ENCODE measurements at regions not wholly inside any gene's neighbourhood (a gene's known extent, or its start where the extent isn't known, plus 50 kb on each side); places are given as distances from the start of the nearest gene placed in this dataset.

DNA sequence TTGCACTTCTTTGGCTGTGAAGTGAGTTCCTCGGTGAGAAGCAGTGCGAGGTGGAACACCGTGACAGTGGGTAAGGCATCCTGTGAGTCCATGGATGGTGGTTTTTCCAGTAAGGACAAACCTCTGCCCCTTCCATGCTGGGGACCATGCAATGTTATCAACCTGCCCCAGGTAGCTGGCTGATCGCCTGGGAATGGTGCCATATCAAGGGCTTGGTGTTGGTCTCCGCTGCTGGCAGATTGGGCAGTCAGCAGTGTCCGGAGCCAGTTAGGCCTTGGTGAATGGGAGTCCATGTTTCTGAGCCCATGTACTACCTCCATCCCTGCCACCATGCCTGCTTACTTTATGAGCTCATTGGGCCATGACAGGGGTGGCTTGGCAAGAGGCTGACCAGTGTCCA, 114.7 kb upstream of the C14orf180 start:
- no peak overlapping the region for H3K27ac ChIP-seq (ENCODE audit: low read depth, low read length)
- H3K27me3 ChIP-seq (ENCODE audit: control insufficient read depth in 1 of 2, insufficient read depth in 2 of 2, low read length in 2 of 2), result peaks cover 24 to 26% of the 10 kb centered on the region in 2 donors
- H3K36me3 ChIP-seq (ENCODE audit: control insufficient read depth in 1 of 2, insufficient read depth in 2 of 2, low read length in 2 of 2), result no peaks in the 10 kb centered on the region
- H3K4me3 ChIP-seq (ENCODE audit: low read depth in 1 of 2, low read length in 2 of 2), result no peak overlapping the region
- no peaks in the 10 kb centered on the region for H3K4me1 ChIP-seq (ENCODE audit: control insufficient read depth in 1 of 2, insufficient read depth in 2 of 2, low read length in 2 of 2)
- no peak overlapping the region for H3K9ac ChIP-seq (ENCODE audit: low read depth in 1 of 2, low read length in 2 of 2)
- H3K9me3 ChIP-seq (ENCODE audit: control insufficient read depth in 1 of 2, low read length in 2 of 2), result no peaks in the 10 kb centered on the region

DNA sequence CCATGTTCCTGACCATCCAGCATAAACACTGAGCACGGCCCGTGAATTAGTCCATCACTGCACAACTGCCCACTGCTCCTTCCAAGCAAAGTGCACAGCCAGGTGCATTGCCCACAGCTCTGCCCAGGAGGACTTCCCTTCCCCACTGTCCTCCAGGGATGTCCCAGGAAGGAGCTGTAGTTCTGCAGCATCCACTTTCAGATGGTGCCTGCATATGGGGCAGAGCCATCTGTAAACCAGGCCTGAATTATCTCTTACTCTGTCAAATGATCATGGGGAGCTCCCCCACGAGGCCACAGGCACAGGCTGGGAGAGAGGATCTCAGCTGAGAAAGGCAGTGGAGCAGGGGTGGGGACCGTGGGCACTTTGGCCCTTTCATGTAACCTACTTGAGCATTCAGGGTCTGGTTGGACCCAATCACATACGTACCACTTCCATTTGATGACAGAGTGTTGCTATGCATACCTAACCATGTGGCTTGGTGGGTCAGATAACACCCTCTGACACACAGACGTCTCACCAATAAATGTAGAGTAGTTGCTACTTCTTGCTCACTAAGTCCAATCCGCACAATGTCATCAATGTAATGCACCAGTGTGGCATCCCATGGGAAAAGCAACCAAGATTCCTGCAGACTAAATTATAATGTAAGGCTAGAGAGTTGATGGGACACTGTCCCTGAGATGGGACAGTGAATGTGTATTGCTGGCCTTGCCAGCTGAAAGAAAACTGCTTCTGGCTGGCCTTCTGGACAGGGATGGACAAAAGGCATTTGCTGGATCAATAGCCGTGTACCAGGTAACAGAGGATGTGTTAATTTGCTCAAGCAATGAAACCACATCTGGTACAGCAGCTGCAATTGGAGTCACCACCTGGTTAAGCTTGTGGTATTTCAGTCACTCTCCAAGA, 113.8 kb upstream of the C14orf180 start:
- no peak overlapping the region for H3K27ac ChIP-seq (ENCODE audit: low read depth, low read length)
- peaks cover 18 to 24% of the 10 kb centered on the region in 2 donors for H3K27me3 ChIP-seq (ENCODE audit: control insufficient read depth in 1 of 2, insufficient read depth in 2 of 2, low read length in 2 of 2)
- no peaks in the 10 kb centered on the region for H3K9me3 ChIP-seq (ENCODE audit: control insufficient read depth in 1 of 2, low read length in 2 of 2)
- no peak overlapping the region for H3K9ac ChIP-seq (ENCODE audit: low read depth in 1 of 2, low read length in 2 of 2)
- H3K36me3 ChIP-seq (ENCODE audit: control insufficient read depth in 1 of 2, insufficient read depth in 2 of 2, low read length in 2 of 2), result no peaks in the 10 kb centered on the region
- no peak overlapping the region for H3K4me3 ChIP-seq (ENCODE audit: low read depth in 1 of 2, low read length in 2 of 2)
- H3K4me1 ChIP-seq (ENCODE audit: control insufficient read depth in 1 of 2, insufficient read depth in 2 of 2, low read length in 2 of 2), result no peaks in the 10 kb centered on the region

DNA sequence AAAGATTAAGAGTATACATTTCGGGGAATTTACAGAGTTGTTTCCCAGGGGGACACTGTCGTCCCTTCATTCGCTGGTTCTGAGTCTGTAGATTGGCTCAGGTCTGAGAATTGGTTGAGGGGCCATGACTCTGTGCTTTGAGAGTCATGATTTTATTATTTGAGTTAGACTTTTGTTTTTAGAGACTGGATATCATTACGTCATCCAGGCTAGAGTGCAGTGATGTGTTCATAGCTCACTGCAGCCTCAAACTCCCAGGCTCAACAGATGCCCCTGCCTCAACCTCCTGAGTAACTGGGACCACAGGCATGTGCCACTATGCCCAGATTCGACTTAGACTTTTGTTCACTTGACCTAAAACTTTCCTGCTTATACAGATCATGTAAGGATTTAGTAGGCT, 112.3 kb upstream of the C14orf180 start:
- H3K36me3 ChIP-seq (ENCODE audit: control insufficient read depth in 1 of 2, insufficient read depth in 2 of 2, low read length in 2 of 2), result no peaks in the 10 kb centered on the region
- no peak overlapping the region for H3K4me3 ChIP-seq (ENCODE audit: low read depth in 1 of 2, low read length in 2 of 2)
- no peak overlapping the region for H3K27ac ChIP-seq (ENCODE audit: low read depth, low read length)
- H3K4me1 ChIP-seq (ENCODE audit: control insufficient read depth in 1 of 2, insufficient read depth in 2 of 2, low read length in 2 of 2), result no peaks in the 10 kb centered on the region
- no peaks in the 10 kb centered on the region for H3K9me3 ChIP-seq (ENCODE audit: control insufficient read depth in 1 of 2, low read length in 2 of 2)
- peaks cover 10 to 11% of the 10 kb centered on the region in 2 donors for H3K27me3 ChIP-seq (ENCODE audit: control insufficient read depth in 1 of 2, insufficient read depth in 2 of 2, low read length in 2 of 2)
- no peak overlapping the region for H3K9ac ChIP-seq (ENCODE audit: low read depth in 1 of 2, low read length in 2 of 2)

DNA sequence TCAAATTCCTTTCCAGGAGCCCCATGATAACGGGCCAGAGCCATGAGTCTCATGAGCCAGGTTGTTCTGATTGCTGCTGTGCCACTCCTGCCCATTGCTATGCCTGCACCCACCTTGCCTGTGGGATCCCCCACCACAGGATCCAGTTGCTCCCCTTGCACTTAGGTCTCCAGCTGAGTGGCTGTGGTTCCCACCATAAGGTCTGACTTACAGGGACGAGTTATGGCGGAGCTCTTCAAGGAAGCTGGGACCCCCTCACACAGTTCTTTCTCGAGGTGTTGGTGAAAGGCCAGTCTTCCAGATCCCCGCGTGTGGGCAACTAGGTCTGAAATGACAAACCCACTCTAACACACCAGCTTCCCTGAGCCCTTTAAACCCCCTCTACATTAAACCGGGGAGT, 111.9 kb upstream of the C14orf180 start:
- Histone ChIP-seq H3K36me3 (ENCODE audit: control insufficient read depth in 1 of 2, insufficient read depth in 2 of 2, low read length in 2 of 2) (no peaks in the 10 kb centered on the region), H3K9ac (ENCODE audit: low read depth in 1 of 2, low read length in 2 of 2) (no peak overlapping the region)

DNA sequence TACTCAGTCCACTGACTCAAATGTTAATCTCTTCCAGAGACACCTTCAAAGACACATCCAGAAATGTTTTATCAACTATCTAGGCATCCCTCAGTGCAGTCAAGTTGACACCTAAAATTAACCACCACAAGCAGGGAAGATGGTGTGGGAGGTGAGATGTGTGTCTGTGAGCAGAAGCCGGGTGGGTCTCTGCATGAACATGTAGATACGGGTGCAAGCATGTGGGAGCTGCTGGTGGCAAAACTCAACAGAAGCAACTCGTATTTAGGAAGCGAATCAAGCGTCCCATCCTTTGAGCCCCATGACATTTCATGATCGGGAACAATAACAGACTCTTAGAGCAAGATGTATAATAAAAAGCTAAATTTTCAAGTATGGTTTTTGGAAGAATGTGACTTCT, 110.0 kb upstream of the C14orf180 start:
- Histone ChIP-seq H3K4me3 (ENCODE audit: low read depth in 1 of 2, low read length in 2 of 2) (no peak overlapping the region), H3K4me1 (ENCODE audit: control insufficient read depth in 1 of 2, insufficient read depth in 2 of 2, low read length in 2 of 2) (no peaks in the 10 kb centered on the region), H3K27me3 (ENCODE audit: control insufficient read depth in 1 of 2, insufficient read depth in 2 of 2, low read length in 2 of 2) (peaks cover 0 to 3% of the 10 kb centered on the region in 2 donors), H3K36me3 (ENCODE audit: control insufficient read depth in 1 of 2, insufficient read depth in 2 of 2, low read length in 2 of 2) (no peaks in the 10 kb centered on the region), H3K9me3 (ENCODE audit: control insufficient read depth in 1 of 2, low read length in 2 of 2) (no peaks in the 10 kb centered on the region), H3K9ac (ENCODE audit: low read depth in 1 of 2, low read length in 2 of 2) (no peak overlapping the region), H3K27ac (ENCODE audit: low read depth, low read length) (no peak overlapping the region)

More for the DNA sequence above, 111.9 kb upstream of the C14orf180 start:
- Histone ChIP-seq H3K27ac (ENCODE audit: low read depth, low read length) (no peak overlapping the region), H3K4me1 (ENCODE audit: control insufficient read depth in 1 of 2, insufficient read depth in 2 of 2, low read length in 2 of 2) (no peaks in the 10 kb centered on the region), H3K4me3 (ENCODE audit: low read depth in 1 of 2, low read length in 2 of 2) (no peak overlapping the region), H3K9me3 (ENCODE audit: control insufficient read depth in 1 of 2, low read length in 2 of 2) (no peaks in the 10 kb centered on the region), H3K27me3 (ENCODE audit: control insufficient read depth in 1 of 2, insufficient read depth in 2 of 2, low read length in 2 of 2) (peaks cover 8 to 10% of the 10 kb centered on the region in 2 donors)

DNA sequence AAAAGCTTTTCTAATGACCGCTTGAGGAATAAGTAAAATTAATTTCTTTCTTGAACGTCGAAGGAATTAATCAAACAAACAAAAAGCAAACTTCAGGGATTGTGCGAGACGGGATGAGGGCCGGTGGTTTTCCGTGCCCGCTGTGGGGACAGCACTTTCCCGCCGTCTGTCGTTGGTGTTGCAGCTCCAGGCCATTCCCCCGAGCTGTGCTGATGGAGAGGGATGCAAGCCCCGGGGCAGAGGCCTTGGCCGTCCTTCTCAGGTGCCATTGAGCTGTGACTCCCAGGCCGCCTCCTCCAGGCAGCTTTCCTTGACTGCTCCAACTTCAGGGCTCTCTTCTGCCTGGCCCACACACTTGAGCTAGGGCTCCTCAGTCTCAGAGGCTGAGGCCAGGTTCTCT, 109.0 kb upstream of the C14orf180 start:
- no peaks in the 10 kb centered on the region for H3K36me3 ChIP-seq (ENCODE audit: control insufficient read depth in 1 of 2, insufficient read depth in 2 of 2, low read length in 2 of 2)
- H3K4me1 ChIP-seq (ENCODE audit: control insufficient read depth in 1 of 2, insufficient read depth in 2 of 2, low read length in 2 of 2), result no peaks in the 10 kb centered on the region
- H3K27ac ChIP-seq (ENCODE audit: low read depth, low read length), result no peak overlapping the region
- no peaks in the 10 kb centered on the region for H3K9me3 ChIP-seq (ENCODE audit: control insufficient read depth in 1 of 2, low read length in 2 of 2)
- H3K9ac ChIP-seq (ENCODE audit: low read depth in 1 of 2, low read length in 2 of 2), result no peak overlapping the region
- no peaks in the 10 kb centered on the region for H3K27me3 ChIP-seq (ENCODE audit: control insufficient read depth in 1 of 2, insufficient read depth in 2 of 2, low read length in 2 of 2)
- no peak overlapping the region for H3K4me3 ChIP-seq (ENCODE audit: low read depth in 1 of 2, low read length in 2 of 2)

DNA sequence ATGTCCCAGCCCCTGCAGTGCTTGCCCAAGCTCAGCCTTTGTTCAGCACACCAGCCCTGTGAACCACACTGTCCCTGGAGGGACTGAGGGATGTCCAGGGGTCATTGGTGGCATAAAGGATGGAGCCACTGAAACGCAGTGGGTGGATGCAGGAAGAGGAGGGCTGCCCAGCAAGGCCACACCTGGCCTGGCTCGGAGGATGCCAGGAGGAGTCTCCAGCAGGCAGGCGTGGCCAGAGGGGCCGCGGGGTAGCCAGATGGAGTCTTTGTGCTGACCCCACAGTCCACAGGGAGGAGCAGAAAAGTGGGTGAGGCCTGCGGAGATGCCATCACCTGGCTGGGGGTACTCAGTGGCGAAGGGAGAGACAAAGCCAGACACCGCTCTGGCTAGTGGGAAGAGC, 108.5 kb upstream of the C14orf180 start:
- no peak overlapping the region for H3K9ac ChIP-seq (ENCODE audit: low read depth in 1 of 2, low read length in 2 of 2)
- H3K4me3 ChIP-seq (ENCODE audit: low read depth in 1 of 2, low read length in 2 of 2), result no peak overlapping the region
- no peaks in the 10 kb centered on the region for H3K27me3 ChIP-seq (ENCODE audit: control insufficient read depth in 1 of 2, insufficient read depth in 2 of 2, low read length in 2 of 2)
- no peaks in the 10 kb centered on the region for H3K9me3 ChIP-seq (ENCODE audit: control insufficient read depth in 1 of 2, low read length in 2 of 2)
- no peaks in the 10 kb centered on the region for H3K36me3 ChIP-seq (ENCODE audit: control insufficient read depth in 1 of 2, insufficient read depth in 2 of 2, low read length in 2 of 2)
- no peaks in the 10 kb centered on the region for H3K4me1 ChIP-seq (ENCODE audit: control insufficient read depth in 1 of 2, insufficient read depth in 2 of 2, low read length in 2 of 2)
- no peak overlapping the region for H3K27ac ChIP-seq (ENCODE audit: low read depth, low read length)

DNA sequence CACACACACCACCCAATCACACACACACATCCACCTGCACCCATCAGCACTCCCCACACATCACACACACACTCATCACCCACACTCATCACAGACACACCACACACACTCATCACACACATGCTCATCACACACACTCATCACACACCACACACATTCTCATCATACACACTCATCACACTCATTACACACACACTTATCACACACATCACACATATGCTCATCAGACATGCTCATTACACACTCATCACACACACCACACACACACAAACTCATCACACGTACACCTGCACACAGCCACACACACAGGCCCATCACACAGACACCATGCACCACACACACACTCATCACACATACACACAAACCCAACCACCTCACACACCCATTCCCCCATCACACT, 107.5 kb upstream of the C14orf180 start:
- H3K27me3 ChIP-seq (ENCODE audit: control insufficient read depth in 1 of 2, insufficient read depth in 2 of 2, low read length in 2 of 2), result no peaks in the 10 kb centered on the region
- no peak overlapping the region for H3K9ac ChIP-seq (ENCODE audit: low read depth in 1 of 2, low read length in 2 of 2)

DNA sequence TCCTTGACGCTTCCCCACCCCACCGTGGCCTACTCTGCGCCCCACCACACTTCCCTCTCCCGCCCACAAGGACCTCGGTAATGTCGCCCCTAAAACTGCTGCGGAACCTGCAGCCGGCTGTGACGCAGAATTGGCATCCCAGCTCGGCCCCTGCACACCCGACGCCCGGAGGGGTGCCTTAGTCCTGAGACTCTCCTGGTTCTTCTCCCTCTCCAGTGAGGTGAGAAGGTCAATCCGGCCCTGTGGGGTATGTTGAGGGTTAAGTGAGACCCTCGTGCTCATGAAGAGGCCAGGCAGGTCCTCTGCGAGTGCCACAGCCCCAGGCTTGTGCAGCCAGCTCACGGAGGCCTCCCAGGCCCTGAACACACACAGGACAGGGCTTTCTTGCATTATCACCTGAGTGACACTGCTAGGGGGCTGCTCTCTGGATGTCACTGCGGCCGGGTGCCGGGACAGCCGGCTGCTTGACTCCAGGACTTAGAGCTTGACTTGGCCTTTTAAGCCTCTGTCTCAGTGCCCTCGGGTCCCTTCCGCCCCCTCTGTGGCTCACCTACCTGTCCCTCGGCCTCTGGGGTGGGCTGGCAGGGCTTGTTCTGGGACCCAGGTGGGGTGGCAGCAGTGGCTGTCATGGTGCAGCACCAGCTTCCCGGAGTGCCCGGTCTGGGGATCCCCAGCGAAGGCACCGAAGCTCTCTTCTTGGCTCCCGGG, 106.9 kb upstream of the C14orf180 start:
- H3K4me3 ChIP-seq (ENCODE audit: low read depth in 1 of 2, low read length in 2 of 2), result no peak overlapping the region

More for the DNA sequence above, 107.5 kb upstream of the C14orf180 start:
- Histone ChIP-seq H3K27ac (ENCODE audit: low read depth, low read length) (no peak overlapping the region), H3K4me3 (ENCODE audit: low read depth in 1 of 2, low read length in 2 of 2) (no peak overlapping the region), H3K9me3 (ENCODE audit: control insufficient read depth in 1 of 2, low read length in 2 of 2) (no peaks in the 10 kb centered on the region), H3K36me3 (ENCODE audit: control insufficient read depth in 1 of 2, insufficient read depth in 2 of 2, low read length in 2 of 2) (no peaks in the 10 kb centered on the region), H3K4me1 (ENCODE audit: control insufficient read depth in 1 of 2, insufficient read depth in 2 of 2, low read length in 2 of 2) (no peaks in the 10 kb centered on the region)

DNA sequence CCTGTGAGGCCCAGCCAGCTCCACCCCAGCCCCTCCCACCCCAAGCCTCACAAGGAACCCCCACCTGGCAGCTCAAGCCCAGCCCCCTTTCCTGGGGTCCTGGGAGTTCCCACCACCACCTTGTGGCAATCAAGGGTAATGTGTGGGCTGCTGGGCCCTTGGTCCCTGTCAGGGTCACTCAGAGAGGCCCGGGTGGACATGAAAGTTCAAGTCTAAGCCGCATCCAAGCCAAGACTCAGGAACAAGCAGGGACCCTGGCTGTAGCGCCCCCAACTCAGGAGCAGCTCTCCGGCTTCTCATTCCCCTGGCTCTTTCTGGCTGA, 106.4 kb upstream of the C14orf180 start:
- no peaks in the 10 kb centered on the region for H3K27me3 ChIP-seq (ENCODE audit: control insufficient read depth in 1 of 2, insufficient read depth in 2 of 2, low read length in 2 of 2)
- no peaks in the 10 kb centered on the region for H3K9me3 ChIP-seq (ENCODE audit: control insufficient read depth in 1 of 2, low read length in 2 of 2)
- H3K36me3 ChIP-seq (ENCODE audit: control insufficient read depth in 1 of 2, insufficient read depth in 2 of 2, low read length in 2 of 2), result no peaks in the 10 kb centered on the region
- H3K27ac ChIP-seq (ENCODE audit: low read depth, low read length), result no peak overlapping the region
- H3K9ac ChIP-seq (ENCODE audit: low read depth in 1 of 2, low read length in 2 of 2), result no peak overlapping the region
- H3K4me3 ChIP-seq (ENCODE audit: low read depth in 1 of 2, low read length in 2 of 2), result no peak overlapping the region
- H3K4me1 ChIP-seq (ENCODE audit: control insufficient read depth in 1 of 2, insufficient read depth in 2 of 2, low read length in 2 of 2), result no peaks in the 10 kb centered on the region

More for the DNA sequence above, 106.9 kb upstream of the C14orf180 start:
- H3K4me1 ChIP-seq (ENCODE audit: control insufficient read depth in 1 of 2, insufficient read depth in 2 of 2, low read length in 2 of 2), result no peaks in the 10 kb centered on the region
- no peak overlapping the region for H3K27ac ChIP-seq (ENCODE audit: low read depth, low read length)
- no peak overlapping the region for H3K9ac ChIP-seq (ENCODE audit: low read depth in 1 of 2, low read length in 2 of 2)
- H3K36me3 ChIP-seq (ENCODE audit: control insufficient read depth in 1 of 2, insufficient read depth in 2 of 2, low read length in 2 of 2), result no peaks in the 10 kb centered on the region
- H3K9me3 ChIP-seq (ENCODE audit: control insufficient read depth in 1 of 2, low read length in 2 of 2), result no peaks in the 10 kb centered on the region
- no peaks in the 10 kb centered on the region for H3K27me3 ChIP-seq (ENCODE audit: control insufficient read depth in 1 of 2, insufficient read depth in 2 of 2, low read length in 2 of 2)

Measured in duodenal mucosa (tissue), 2 donors.